HG02840 (cell line): ENCODE measurements at regions not wholly inside any gene's neighbourhood (a gene's known extent, or its start where the extent isn't known, plus 50 kb on each side); places are given as distances from the start of the nearest gene placed in this dataset.

ENCODE experiments used
- ATAC-seq: cut with Tn5 transposase; IDR thresholded peaks from one replicate; pipeline ENCODE4 v1.9.1; 2021; ENCODE audit warnings: mild to moderate bottlenecking, moderate library complexity, moderate number of reproducible peaks; ENCODE audit not compliant: unreplicated experiment, low FRiP score

GRCh38 chr3:6113338-6113737 lies 747.6 kb upstream of the GRM7 start:
- ATAC-seq: no peak

- ATAC-seq: no peak
Measured at GRCh38 chr3:6119367-6119766, 741.5 kb upstream of the GRM7 start.

GRCh38 chr3:6120786-6121185 lies 740.1 kb upstream of the GRM7 start:
- no peak for ATAC-seq

- no peak for ATAC-seq
Measured at GRCh38 chr3:6124875-6125274, 736.0 kb upstream of the GRM7 start.

- no peak for ATAC-seq
Measured at GRCh38 chr3:6125520-6125919, 735.4 kb upstream of the GRM7 start.

- peak; percentile 58 for ATAC-seq
Measured at GRCh38 chr3:6132684-6133432, 728.1 kb upstream of the GRM7 start.

GRCh38 chr3:6142707-6143106 lies 718.2 kb upstream of the GRM7 start:
- ATAC-seq: no peak

GRCh38 chr3:6147883-6148282 lies 713.0 kb upstream of the GRM7 start:
- ATAC-seq: no peak

GRCh38 chr3:6155650-6156338 lies 705.1 kb upstream of the GRM7 start:
- no peak for ATAC-seq

GRCh38 chr3:6165951-6166350 lies 695.0 kb upstream of the GRM7 start:
- ATAC-seq: no peak

GRCh38 chr3:6168256-6168655 lies 692.7 kb upstream of the GRM7 start:
- ATAC-seq: no peak

- ATAC-seq: no peak
Measured at GRCh38 chr3:6172871-6173642, 687.9 kb upstream of the GRM7 start.

GRCh38 chr3:6177417-6177816 lies 683.5 kb upstream of the GRM7 start:
- ATAC-seq: no peak

- no peak for ATAC-seq
Measured at GRCh38 chr3:6179761-6180160, 681.2 kb upstream of the GRM7 start.

GRCh38 chr3:6180171-6180570 lies 680.7 kb upstream of the GRM7 start:
- no peak for ATAC-seq

GRCh38 chr3:6182476-6182875 lies 678.4 kb upstream of the GRM7 start:
- no peak for ATAC-seq

GRCh38 chr3:6182909-6183308 lies 678.0 kb upstream of the GRM7 start:
- ATAC-seq: no peak

GRCh38 chr3:6189384-6189783 lies 671.5 kb upstream of the GRM7 start:
- ATAC-seq: no peak

GRCh38 chr3:6204891-6205290 lies 656.0 kb upstream of the GRM7 start:
- no peak for ATAC-seq

GRCh38 chr3:6216135-6217026 lies 644.5 kb upstream of the GRM7 start:
- no peak for ATAC-seq
